ENCODE measurements at regions not wholly inside any gene's neighbourhood (a gene's known extent, or its start where the extent isn't known, plus 50 kb on each side); places are given as distances from the start of the nearest gene placed in this dataset.
"Not testable (repeated sequence)": the region's sequence is repeated elsewhere in the genome, so short reads cannot be mapped to it uniquely, and the experiment has no call there.

GRCh38 chr10:83541046-83541445 is 598.3 kb upstream of the GHITM start:
- Histone ChIP-seq H3K27me3 (no peaks in the 10 kb centered on the region), H3K9me3 (no peaks in the 10 kb centered on the region), H3K4me3 (ENCODE audit: low read depth, low read length) (no peak overlapping the region), H3K36me3 (no peaks in the 10 kb centered on the region), H3K4me1 (peaks cover 32% of the 10 kb centered on the region)
- DNase-seq, result no peak
- TF ChIP-seq, protein P1, sequence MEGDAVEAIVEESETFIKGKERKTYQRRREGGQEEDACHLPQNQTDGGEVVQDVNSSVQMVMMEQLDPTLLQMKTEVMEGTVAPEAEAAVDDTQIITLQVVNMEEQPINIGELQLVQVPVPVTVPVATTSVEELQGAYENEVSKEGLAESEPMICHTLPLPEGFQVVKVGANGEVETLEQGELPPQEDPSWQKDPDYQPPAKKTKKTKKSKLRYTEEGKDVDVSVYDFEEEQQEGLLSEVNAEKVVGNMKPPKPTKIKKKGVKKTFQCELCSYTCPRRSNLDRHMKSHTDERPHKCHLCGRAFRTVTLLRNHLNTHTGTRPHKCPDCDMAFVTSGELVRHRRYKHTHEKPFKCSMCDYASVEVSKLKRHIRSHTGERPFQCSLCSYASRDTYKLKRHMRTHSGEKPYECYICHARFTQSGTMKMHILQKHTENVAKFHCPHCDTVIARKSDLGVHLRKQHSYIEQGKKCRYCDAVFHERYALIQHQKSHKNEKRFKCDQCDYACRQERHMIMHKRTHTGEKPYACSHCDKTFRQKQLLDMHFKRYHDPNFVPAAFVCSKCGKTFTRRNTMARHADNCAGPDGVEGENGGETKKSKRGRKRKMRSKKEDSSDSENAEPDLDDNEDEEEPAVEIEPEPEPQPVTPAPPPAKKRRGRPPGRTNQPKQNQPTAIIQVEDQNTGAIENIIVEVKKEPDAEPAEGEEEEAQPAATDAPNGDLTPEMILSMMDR (IDR thresholded peaks at IDR 0.05; ENCODE audit: low read depth, low read length), result no peak

DNA sequence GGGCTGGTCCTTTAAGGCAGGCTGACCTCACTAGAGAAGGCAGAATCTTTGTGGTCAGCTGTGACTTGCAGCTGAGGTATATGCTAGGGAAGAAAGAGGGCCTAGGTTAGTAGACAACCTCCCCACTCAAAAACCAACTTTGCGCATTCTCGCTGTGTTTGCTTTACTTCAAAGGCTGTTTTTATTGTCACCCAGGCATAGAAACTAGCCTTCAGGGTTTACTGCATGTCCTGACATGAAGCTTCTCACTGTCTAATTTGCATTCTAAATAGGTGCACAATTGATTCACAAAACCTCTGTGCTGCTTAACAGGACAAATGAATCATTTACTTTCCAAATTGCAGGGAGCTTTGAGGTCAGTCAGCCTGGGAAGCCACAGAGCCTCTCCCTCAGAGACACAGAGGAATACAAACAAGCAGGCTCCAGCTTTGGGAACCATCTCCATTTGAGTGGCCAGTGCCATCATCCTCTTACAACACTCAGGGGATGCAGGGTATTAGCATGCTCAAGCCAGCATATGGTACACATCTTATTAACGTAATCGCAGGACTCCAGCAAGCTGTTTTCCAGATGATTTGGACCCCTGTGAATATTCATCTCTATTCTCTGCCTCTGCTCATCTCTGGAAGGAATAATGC is 596.4 kb upstream of the GHITM start:
- peaks cover 40% of the 10 kb centered on the region for H3K4me1 ChIP-seq
- TF ChIP-seq, protein P1 (IDR thresholded peaks at IDR 0.05; ENCODE audit: low read depth, low read length), result no peak
- no peak overlapping the region for H3K4me3 ChIP-seq (ENCODE audit: low read depth, low read length)
- no peaks in the 10 kb centered on the region for H3K9me3 ChIP-seq
- H3K27me3 ChIP-seq, result no peaks in the 10 kb centered on the region
- H3K36me3 ChIP-seq, result no peaks in the 10 kb centered on the region
- no peak for DNase-seq

DNA sequence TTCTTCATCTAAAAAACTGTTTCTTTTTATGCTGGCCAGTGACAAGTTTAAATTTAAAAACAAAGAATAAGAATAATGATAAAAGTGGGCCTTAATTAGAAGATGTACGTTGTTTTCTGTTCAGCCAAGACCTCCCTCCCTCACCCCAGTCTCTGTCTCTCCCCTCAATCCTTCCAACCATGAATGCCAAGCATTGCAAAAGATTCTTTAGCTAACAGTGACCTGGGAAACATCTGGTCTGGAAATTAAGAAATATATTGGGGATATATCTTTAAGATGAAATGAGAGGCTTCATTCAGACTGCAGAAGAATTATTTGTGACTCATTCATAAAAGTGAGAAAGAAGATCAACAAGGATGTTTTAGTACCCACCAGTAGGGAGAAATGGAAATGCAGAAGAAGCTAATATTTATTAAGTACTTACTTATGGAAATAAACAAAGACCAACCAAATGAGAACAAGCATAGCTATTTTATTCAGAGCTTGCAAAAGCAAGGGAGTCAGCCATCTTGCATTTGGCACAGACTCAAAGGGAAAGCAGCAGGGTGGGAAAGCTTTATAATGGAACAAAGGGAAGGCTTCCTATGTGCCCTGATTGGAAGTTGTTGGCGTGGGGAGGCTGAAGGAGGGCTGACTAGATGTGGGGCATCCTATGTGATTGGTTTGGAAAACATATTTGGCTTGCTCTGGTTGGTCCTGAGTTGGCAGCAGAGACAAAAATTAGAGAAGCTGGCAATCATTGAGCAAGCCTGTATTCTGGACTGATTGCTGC is 595.4 kb upstream of the GHITM start:
- H3K4me3 ChIP-seq (ENCODE audit: low read depth, low read length), result no peak overlapping the region
- H3K27me3 ChIP-seq, result no peaks in the 10 kb centered on the region
- H3K36me3 ChIP-seq, result no peaks in the 10 kb centered on the region
- DNase-seq, result no peak
- TF ChIP-seq, protein P1 (IDR thresholded peaks at IDR 0.05; ENCODE audit: low read depth, low read length), result no peak
- H3K4me1 ChIP-seq, result peaks cover 33% of the 10 kb centered on the region
- H3K9me3 ChIP-seq, result no peaks in the 10 kb centered on the region

- Histone ChIP-seq H3K36me3 (no peaks in the 10 kb centered on the region), H3K4me3 (ENCODE audit: low read depth, low read length) (peak overlapping the region; percentile 45), H3K27me3 (no peaks in the 10 kb centered on the region), H3K9me3 (no peaks in the 10 kb centered on the region), H3K4me1 (peaks cover 17% of the 10 kb centered on the region)
- TF ChIP-seq, protein P1 (IDR thresholded peaks at IDR 0.05; ENCODE audit: low read depth, low read length), result no peak
- DNase-seq, result peak; percentile 79
These were observed 593.4 kb upstream of the GHITM start for GRCh38 chr10:83545901-83546391.

DNA sequence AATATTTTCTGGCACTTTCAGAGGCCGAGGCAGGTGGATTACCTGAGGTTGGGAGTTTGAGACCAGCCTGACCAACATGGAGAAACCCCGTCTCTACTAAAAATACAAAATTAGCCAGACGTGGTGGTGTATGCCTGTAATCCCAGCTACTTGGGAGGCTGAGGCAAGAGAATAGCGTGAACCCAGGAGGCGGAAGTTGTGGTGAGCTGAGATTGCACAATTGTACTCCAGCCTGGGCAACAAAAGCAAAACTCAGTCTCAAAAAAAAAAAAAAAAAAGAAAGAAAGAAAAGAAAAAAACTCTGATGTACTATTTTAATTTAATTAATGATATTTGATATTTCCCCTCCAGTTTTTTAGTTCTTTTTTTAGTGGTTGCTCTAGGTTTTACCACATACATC is 588.1 kb upstream of the GHITM start:
- H3K9me3 ChIP-seq; DNase-seq; H3K4me3 ChIP-seq (ENCODE audit: low read depth, low read length); H3K4me1 ChIP-seq; H3K36me3 ChIP-seq; H3K27me3 ChIP-seq: not testable (repeated sequence)

DNA sequence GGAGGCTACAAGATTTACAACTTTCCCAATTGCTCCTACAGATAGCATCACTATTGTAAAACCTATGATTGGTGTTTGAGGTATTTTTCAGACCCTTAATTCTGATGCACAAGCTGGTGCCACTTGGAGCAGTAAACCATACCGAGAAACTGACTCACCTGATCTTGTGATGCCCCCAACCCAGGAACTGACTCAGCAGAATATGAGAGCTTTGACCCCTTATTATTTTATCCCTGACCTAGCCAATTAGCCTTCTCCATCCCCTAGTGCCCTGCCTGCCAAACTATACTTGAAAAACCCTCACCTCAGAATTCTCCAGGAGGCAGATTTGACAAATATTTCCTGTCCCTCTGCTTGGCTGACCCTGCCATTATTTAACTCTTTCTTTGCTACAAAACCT is 585.9 kb upstream of the GHITM start:
- H3K27me3 ChIP-seq, result no peaks in the 10 kb centered on the region
- H3K4me1 ChIP-seq, result no peaks in the 10 kb centered on the region
- no peaks in the 10 kb centered on the region for H3K36me3 ChIP-seq
- no peaks in the 10 kb centered on the region for H3K9me3 ChIP-seq
- no peak overlapping the region for H3K4me3 ChIP-seq (ENCODE audit: low read depth, low read length)
- TF ChIP-seq, protein P1 (IDR thresholded peaks at IDR 0.05; ENCODE audit: low read depth, low read length), result no peak
- no peak for DNase-seq

Measured in BE2C (cell line).